ENCODE measurements at regions not wholly inside any gene's neighbourhood (a gene's known extent, or its start where the extent isn't known, plus 50 kb on each side); places are given as distances from the start of the nearest gene placed in this dataset.

DNA sequence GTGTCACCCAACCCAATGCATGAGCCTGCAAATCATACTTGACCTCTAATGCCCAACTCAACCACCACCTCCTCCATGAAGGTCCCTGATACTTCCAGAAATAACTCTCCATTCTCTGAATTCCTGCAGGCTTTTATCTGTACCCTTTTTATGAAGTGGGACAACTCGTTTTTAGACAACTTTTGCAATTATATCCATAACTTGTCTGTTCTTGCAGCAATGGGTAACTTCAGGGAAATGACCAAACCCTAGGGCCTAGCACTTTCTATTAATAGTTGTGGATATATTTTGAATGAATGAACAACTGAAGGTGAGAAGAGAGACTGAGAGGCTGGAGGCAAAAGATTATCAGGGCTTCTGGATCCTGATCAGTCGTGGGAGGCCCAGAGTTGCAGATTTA lies 236.6 kb upstream of the MOCS1 start:
- H3K36me3 ChIP-seq (ENCODE audit: insufficient read depth, low read length): no peaks in the 10 kb centered on the region
- no peak overlapping the region for H3K4me2 ChIP-seq (ENCODE audit: low read length)
- no peak overlapping the region for H3K27ac ChIP-seq (ENCODE audit: low read depth, low read length, poor library complexity, severe bottlenecking)
- H3F3A ChIP-seq (ENCODE audit: insufficient read depth, low read length): no peaks in the 10 kb centered on the region
- H3K9me2 ChIP-seq (ENCODE audit: low read depth, low read length): no peaks in the 10 kb centered on the region
- H3K9ac ChIP-seq (ENCODE audit: low read length): no peak overlapping the region
- no peaks in the 10 kb centered on the region for H3K4me1 ChIP-seq (ENCODE audit: insufficient read depth, low read length, severe bottlenecking)
- TF ChIP-seq, protein P1, sequence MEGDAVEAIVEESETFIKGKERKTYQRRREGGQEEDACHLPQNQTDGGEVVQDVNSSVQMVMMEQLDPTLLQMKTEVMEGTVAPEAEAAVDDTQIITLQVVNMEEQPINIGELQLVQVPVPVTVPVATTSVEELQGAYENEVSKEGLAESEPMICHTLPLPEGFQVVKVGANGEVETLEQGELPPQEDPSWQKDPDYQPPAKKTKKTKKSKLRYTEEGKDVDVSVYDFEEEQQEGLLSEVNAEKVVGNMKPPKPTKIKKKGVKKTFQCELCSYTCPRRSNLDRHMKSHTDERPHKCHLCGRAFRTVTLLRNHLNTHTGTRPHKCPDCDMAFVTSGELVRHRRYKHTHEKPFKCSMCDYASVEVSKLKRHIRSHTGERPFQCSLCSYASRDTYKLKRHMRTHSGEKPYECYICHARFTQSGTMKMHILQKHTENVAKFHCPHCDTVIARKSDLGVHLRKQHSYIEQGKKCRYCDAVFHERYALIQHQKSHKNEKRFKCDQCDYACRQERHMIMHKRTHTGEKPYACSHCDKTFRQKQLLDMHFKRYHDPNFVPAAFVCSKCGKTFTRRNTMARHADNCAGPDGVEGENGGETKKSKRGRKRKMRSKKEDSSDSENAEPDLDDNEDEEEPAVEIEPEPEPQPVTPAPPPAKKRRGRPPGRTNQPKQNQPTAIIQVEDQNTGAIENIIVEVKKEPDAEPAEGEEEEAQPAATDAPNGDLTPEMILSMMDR (IDR thresholded peaks at IDR 0.05; ENCODE audit: low read length): no peak
- no peak for TF ChIP-seq EZH2 (IDR thresholded peaks at IDR 0.05; ENCODE audit: borderline replicate concordance, low read length)
- no peaks in the 10 kb centered on the region for H3K79me2 ChIP-seq (ENCODE audit: insufficient read depth, low read length)
- no peaks in the 10 kb centered on the region for H3K9me3 ChIP-seq (ENCODE audit: low read length)
- H4K20me1 ChIP-seq (ENCODE audit: insufficient read depth, low read length): no peaks in the 10 kb centered on the region
- H3K27me3 ChIP-seq (ENCODE audit: insufficient read depth, low read length): no peaks in the 10 kb centered on the region
- no peak overlapping the region for H3K4me3 ChIP-seq (ENCODE audit: low read depth, low read length, poor library complexity, severe bottlenecking)
- H2AFZ ChIP-seq (ENCODE audit: low read length): no peak overlapping the region

DNA sequence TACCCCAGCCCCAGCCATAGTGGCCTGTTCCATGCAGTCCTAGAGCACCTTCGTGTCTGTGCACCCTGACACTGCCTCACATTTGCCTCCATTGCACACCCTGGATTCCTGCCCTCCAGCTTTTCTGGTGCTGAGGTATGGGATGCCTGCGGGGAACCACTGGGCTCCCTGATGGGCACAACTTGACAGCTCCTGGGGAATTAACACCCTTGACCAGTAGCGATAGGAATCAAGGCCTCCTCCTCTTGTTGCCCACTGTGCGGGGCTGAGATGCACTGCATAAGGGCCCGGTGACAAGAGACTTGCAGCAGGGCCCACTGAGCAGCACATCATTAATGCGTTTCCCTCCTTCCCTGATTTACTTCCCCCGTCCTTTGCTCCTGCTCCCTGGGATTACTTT lies 235.6 kb upstream of the MOCS1 start:
- H3K9me3 ChIP-seq (ENCODE audit: low read length): no peaks in the 10 kb centered on the region
- no peaks in the 10 kb centered on the region for H3F3A ChIP-seq (ENCODE audit: insufficient read depth, low read length)
- no peak overlapping the region for H3K27ac ChIP-seq (ENCODE audit: low read depth, low read length, poor library complexity, severe bottlenecking)
- H3K4me3 ChIP-seq (ENCODE audit: low read depth, low read length, poor library complexity, severe bottlenecking): no peak overlapping the region
- no peak overlapping the region for H3K9ac ChIP-seq (ENCODE audit: low read length)
- no peaks in the 10 kb centered on the region for H3K36me3 ChIP-seq (ENCODE audit: insufficient read depth, low read length)
- no peak for TF ChIP-seq EZH2 (IDR thresholded peaks at IDR 0.05; ENCODE audit: borderline replicate concordance, low read length)
- TF ChIP-seq, protein P1 (IDR thresholded peaks at IDR 0.05; ENCODE audit: low read length): no peak
- no peaks in the 10 kb centered on the region for H4K20me1 ChIP-seq (ENCODE audit: insufficient read depth, low read length)
- H3K9me2 ChIP-seq (ENCODE audit: low read depth, low read length): no peaks in the 10 kb centered on the region
- no peaks in the 10 kb centered on the region for H3K79me2 ChIP-seq (ENCODE audit: insufficient read depth, low read length)
- H3K27me3 ChIP-seq (ENCODE audit: insufficient read depth, low read length): no peaks in the 10 kb centered on the region
- no peak overlapping the region for H2AFZ ChIP-seq (ENCODE audit: low read length)
- no peak overlapping the region for H3K4me2 ChIP-seq (ENCODE audit: low read length)
- H3K4me1 ChIP-seq (ENCODE audit: insufficient read depth, low read length, severe bottlenecking): no peaks in the 10 kb centered on the region

DNA sequence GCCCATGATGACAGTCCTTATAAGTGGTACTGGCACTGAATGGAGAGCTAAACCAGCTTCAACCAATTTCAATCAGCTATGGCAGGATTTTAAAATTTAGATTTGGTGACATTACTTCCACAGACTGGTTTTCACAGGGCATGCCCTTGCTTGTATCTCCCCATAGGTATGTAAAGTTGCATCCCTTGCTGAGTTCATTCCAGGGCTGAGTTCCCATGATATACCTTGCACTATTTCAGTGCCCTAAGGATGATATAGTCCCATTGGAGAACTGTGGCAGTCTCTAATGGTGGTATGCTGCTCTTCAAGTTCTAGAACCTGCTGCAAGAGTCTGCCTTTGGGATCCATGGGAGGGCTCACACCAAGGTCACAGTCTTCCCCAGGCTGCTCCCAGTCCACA lies 232.7 kb upstream of the MOCS1 start:
- Histone ChIP-seq H3K36me3 (ENCODE audit: insufficient read depth, low read length) (no peaks in the 10 kb centered on the region), H3K27me3 (ENCODE audit: insufficient read depth, low read length) (no peaks in the 10 kb centered on the region; the same call in 1 of the 2 replicates), H3K27ac (ENCODE audit: low read depth, low read length, poor library complexity, severe bottlenecking) (no peak overlapping the region), H3K4me3 (ENCODE audit: low read depth, low read length, poor library complexity, severe bottlenecking) (no peak overlapping the region), H3F3A (ENCODE audit: insufficient read depth, low read length) (no peaks in the 10 kb centered on the region), H4K20me1 (ENCODE audit: insufficient read depth, low read length) (no peaks in the 10 kb centered on the region), H3K9me2 (ENCODE audit: low read depth, low read length) (no peaks in the 10 kb centered on the region), H2AFZ (ENCODE audit: low read length) (no peak overlapping the region), H3K79me2 (ENCODE audit: insufficient read depth, low read length) (no peaks in the 10 kb centered on the region), H3K9me3 (ENCODE audit: low read length) (no peaks in the 10 kb centered on the region), H3K4me1 (ENCODE audit: insufficient read depth, low read length, severe bottlenecking) (no peaks in the 10 kb centered on the region), H3K4me2 (ENCODE audit: low read length) (no peak overlapping the region), H3K9ac (ENCODE audit: low read length) (no peak overlapping the region)
- no peak for TF ChIP-seq EZH2 (IDR thresholded peaks at IDR 0.05; ENCODE audit: borderline replicate concordance, low read length)
- TF ChIP-seq, protein P1 (IDR thresholded peaks at IDR 0.05; ENCODE audit: low read length): no peak

Data from OCI-LY1 (cell line).